K562 (cell line): ENCODE measurements at regions not wholly inside any gene's neighbourhood (a gene's known extent, or its start where the extent isn't known, plus 50 kb on each side); places are given as distances from the start of the nearest gene placed in this dataset.

ENCODE experiments used
- ATAC-seq: fragments of 200-7000 bp; cut with Tn5 transposase; 3 replicates; pipeline ENCODE4 v1.9.1; 2020; ENCODE audit warnings: moderate library complexity
- BruUV-seq: library from RNA; stranded (reverse); fragments of 400-500 nt; replicated peaks from 2 replicates; lab custom pipeline; 2021; lab: Mats Ljungman, UMichigan
- CTCF ChIA-PET: fragments of 300-600 bp; formaldehyde crosslinking; extraction: SDS; loops from one replicate; lab custom pipeline; 2021; ENCODE audit warnings: low intra/inter-chr PET ratio; lab: Yijun Ruan, JAX
- POLR2A ChIA-PET: fragments of 300-600, 350-650 bp; sonication (Branson Sonifier 250); formaldehyde crosslinking; extraction: SDS; loops from one replicate; lab custom pipeline; 2021; ENCODE audit warnings: antibody characterized with exemption, inconsistent platforms; lab: Yijun Ruan, JAX
- DNase-seq, 4 experiments: peaks; one replicate each; pipeline versions ENCODE4 v3.0.0 to v3.0.0-alpha.2; 2011 to 2018; ENCODE audit warnings: low spot score in 3 of 4, mixed read lengths in 3 of 4; ENCODE audit errors: extremely low read depth in 1 of 4
- FAIRE-seq: peaks from 2 replicates; lab custom pipeline; 2011; peaks lifted over from hg19 to GRCh38; lab: Jason Lieb, UNC
- H2AFZ ChIP-seq: 2 replicates; pipeline ENCODE4 v1.6.0; 2011; ENCODE audit warnings: low read depth, low read length, control low read depth, inconsistent platforms
- H3K27ac ChIP-seq: fragments of 200-600 bp; 3 replicates; pipeline ENCODE4 v1.8.0; 2011; ENCODE audit warnings: low read depth, mild to moderate bottlenecking, control low read depth, inconsistent platforms, low read length, moderate library complexity, mixed read lengths; ENCODE audit errors: extremely low read depth
- H3K27me3 ChIP-seq, 2 experiments: fragments of 300-600 bp in 1 of 2; 2 replicates in 1 of 2; 3 replicates in 1 of 2; pipeline versions ENCODE4 v1.6.0 to v1.8.0; 2011; ENCODE audit warnings: inconsistent platforms in 2 of 2, low read length in 2 of 2, mild to moderate bottlenecking in 1 of 2, mixed read lengths in 1 of 2, moderate library complexity in 1 of 2; ENCODE audit not compliant: control insufficient read depth in 2 of 2, insufficient read depth in 2 of 2
- H3K36me3 ChIP-seq: fragments of 300-600 bp; 3 replicates; pipeline ENCODE4 v1.8.0; 2011; ENCODE audit warnings: mild to moderate bottlenecking, low read length, inconsistent platforms; ENCODE audit not compliant: control insufficient read depth, insufficient read depth
- H3K4me1 ChIP-seq, 2 experiments: fragments of 200-600 bp in 1 of 2; replicated peaks in 1 of 2; 2 replicates in 1 of 2; 3 replicates in 1 of 2; pipeline versions ENCODE4 v1.5.1 to v1.8.0; 2011; ENCODE audit warnings: inconsistent platforms in 2 of 2, low read length in 2 of 2, mild to moderate bottlenecking in 1 of 2, mixed read lengths in 1 of 2, moderate library complexity in 1 of 2; ENCODE audit not compliant: control insufficient read depth in 2 of 2, insufficient read depth in 2 of 2
- H3K4me2 ChIP-seq: 2 replicates; pipeline ENCODE4 v1.6.1; 2011; ENCODE audit warnings: low read length, control low read depth, inconsistent platforms, mixed read lengths; ENCODE audit not compliant: insufficient read depth
- H3K4me3 ChIP-seq: fragments of 200-600 bp; sonication (generic), shearing (Covaris generic); 2 replicates; pipeline ENCODE4 v1.5.1; 2016; ENCODE audit warnings: control low read depth, inconsistent platforms
- H3K79me2 ChIP-seq: fragments of 200-600 bp; 3 replicates; pipeline ENCODE4 v1.8.0; 2011; ENCODE audit warnings: low read length, inconsistent platforms; ENCODE audit not compliant: control insufficient read depth, insufficient read depth
- H3K9ac ChIP-seq, 2 experiments: 2 replicates each; pipeline versions ENCODE4 v1.6.0 to v1.6.1; 2011; ENCODE audit warnings: low read depth in 2 of 2, low read length in 2 of 2, control low read depth in 1 of 2, inconsistent platforms in 1 of 2, mild to moderate bottlenecking in 1 of 2, mixed read lengths in 1 of 2; ENCODE audit not compliant: insufficient read depth in 1 of 2
- H3K9me1 ChIP-seq: one replicate; pipeline ENCODE4 v1.6.0; 2011; ENCODE audit warnings: inconsistent platforms, mild to moderate bottlenecking, low read length, moderate library complexity; ENCODE audit not compliant: control insufficient read depth, insufficient read depth
- H3K9me3 ChIP-seq: replicated peaks from 2 replicates; pipeline ENCODE4 v1.5.1; 2011; ENCODE audit warnings: low read depth, low read length, inconsistent platforms; ENCODE audit not compliant: control insufficient read depth, insufficient read depth
- H4K20me1 ChIP-seq: replicated peaks from 2 replicates; pipeline ENCODE4 v1.6.1; 2011; ENCODE audit warnings: low read length, inconsistent platforms, mixed read lengths; ENCODE audit not compliant: control insufficient read depth, insufficient read depth
- ARID3A ChIP-seq: IDR thresholded peaks from 2 replicates; pipeline ENCODE4 v1.6.1; 2012; ENCODE audit warnings: low read depth, low read length, improper control_type of control experiment, borderline replicate concordance
- BDP1 ChIP-seq: IDR thresholded peaks from 3 replicates; pipeline ENCODE4 v1.6.1; 2011; ENCODE audit not compliant: insufficient read length, insufficient read depth
- CBX5 ChIP-seq: IDR thresholded peaks from 2 replicates; pipeline ENCODE4 v1.6.1; 2014; ENCODE audit warnings: low read depth, borderline replicate concordance
- DIDO1 ChIP-seq: fragments of 450-650 bp; IDR thresholded peaks from 2 replicates; pipeline ENCODE4 v1.6.1; 2016; ENCODE audit warnings: low read depth, missing biosample characterization, missing genetic modification characterization
- ESRRA ChIP-seq: fragments of 450-650 bp; IDR thresholded peaks from 2 replicates; pipeline ENCODE4 v1.6.1; 2014; ENCODE audit warnings: low read depth, mild to moderate bottlenecking, moderate library complexity, borderline replicate concordance
- FOXK1 ChIP-seq: sonication (generic); formaldehyde crosslinking; IDR thresholded peaks from 2 replicates; pipeline ENCODE4 v1.8.0; 2022; ENCODE audit warnings: missing genetic modification reagents, mild to moderate bottlenecking, borderline replicate concordance
- GTF2E2 ChIP-seq: fragments of 200-800 bp; sonication (Bioruptor generic); IDR thresholded peaks from 2 replicates; pipeline ENCODE4 v1.6.1; 2016; ENCODE audit warnings: missing genetic modification characterization, missing compliant biosample characterization
- HNRNPH1 ChIP-seq: fragments of 200-400 bp; formaldehyde crosslinking; optimal IDR thresholded peaks from 2 replicates; pipeline ENCODE3; 2017; ENCODE audit warnings: low read depth, mild to moderate bottlenecking, low read length, moderate library complexity
- HSF4 ChIP-seq: fragments of 250-450 bp; sonication (Bioruptor Pico); IDR thresholded peaks from 2 replicates; pipeline ENCODE4 v2.1.2; 2022; ENCODE audit warnings: mild to moderate bottlenecking, moderate library complexity, borderline replicate concordance
- NFXL1 ChIP-seq: fragments of 450-650 bp; formaldehyde crosslinking; IDR thresholded peaks from 2 replicates; pipeline ENCODE4 v1.4.0; 2021; ENCODE audit warnings: mild to moderate bottlenecking
- POLR3G ChIP-seq: IDR thresholded peaks from 2 replicates; pipeline ENCODE4 v1.6.1; 2011; ENCODE audit not compliant: insufficient read length, insufficient replicate concordance; ENCODE audit errors: extremely low read depth
- PRMT5 ChIP-seq: sonication (generic); formaldehyde crosslinking; IDR thresholded peaks from 2 replicates; pipeline ENCODE4 v1.5.0; 2020; ENCODE audit warnings: missing genetic modification reagents
- SAFB2 ChIP-seq: fragments of 200-400 bp; formaldehyde crosslinking; IDR thresholded peaks from 2 replicates; pipeline ENCODE4 v1.6.1; 2018; ENCODE audit warnings: borderline replicate concordance, low read length, low read depth, moderate library complexity; ENCODE audit not compliant: severe bottlenecking
- STAT5B ChIP-seq: fragments of 250-450 bp; sonication (Bioruptor Pico); IDR thresholded peaks from 2 replicates; pipeline ENCODE4 v1.8.0; 2021; ENCODE audit warnings: mild to moderate bottlenecking, inconsistent platforms
- TAF7 ChIP-seq: fragments of 450-650 bp; IDR thresholded peaks from 2 replicates; pipeline ENCODE4 v1.6.1; 2016; ENCODE audit warnings: missing genetic modification characterization, missing compliant biosample characterization
- ZBED1 ChIP-seq: IDR thresholded peaks from 2 replicates; pipeline ENCODE4 v1.6.1; 2014
- ZNF324 ChIP-seq: fragments of 250-450 bp; sonication (Bioruptor Pico); IDR thresholded peaks from 2 replicates; pipeline ENCODE4 v1.4.0; 2020; ENCODE audit warnings: mild to moderate bottlenecking
- ZNF75A ChIP-seq: fragments of 450-650 bp; formaldehyde crosslinking; IDR thresholded peaks from 2 replicates; pipeline ENCODE4 v1.4.0; 2020; ENCODE audit warnings: mild to moderate bottlenecking
- WGBS: fragments of 100-300 bp; shearing (Covaris generic); methylation state at CpG from one replicate; pipeline ENCODE4 v1.1.6; 2016; ENCODE audit warnings: low coverage, mixed read lengths; ENCODE audit not compliant: insufficient coverage; ENCODE audit errors: missing lambda C conversion rate; 5-methylcytosine and 5-hydroxymethylcytosine counted together
- in situ Hi-C: fragments of 300-500 bp; cut with MboI; formaldehyde crosslinking; loops from 4 replicates; pipeline ENCODE4 v1.15.0; 2018; ENCODE audit warnings: inconsistent platforms, mixed read lengths
- intact Hi-C: fragments of 100-400 bp; cut with micrococcal nuclease; formaldehyde crosslinking; loops from 2 replicates; pipeline ENCODE4 v1.14.2; 2022

GRCh38 chr17:5951912-5952311 is 118.3 kb upstream of the WSCD1 start:
- no peak overlapping the region for H3K4me3 ChIP-seq
- WGBS: 4% methylated on average over 3 of the region's 3 CpGs
- no TSS peak for BruUV-seq
- no peaks in the 10 kb centered on the region for H3K4me1 ChIP-seq
- intact Hi-C loops (no loop called here), in situ Hi-C loops (no loop called here)
- TF ChIP-seq SAFB2: no peak
- no peak for TF ChIP-seq BDP1
- no peak for TF ChIP-seq ZNF324
- no peak for TF ChIP-seq GTF2E2
- no peak for TF ChIP-seq ZNF75A (CRISPR knock-in tag)
- no peak for TF ChIP-seq CBX5
- no peak for TF ChIP-seq HNRNPH1
- no peaks in the 10 kb centered on the region; the same call in 1 of the 2 replicates for H4K20me1 ChIP-seq
- no peak overlapping the region for H2AFZ ChIP-seq
- H3K36me3 ChIP-seq: no peaks in the 10 kb centered on the region
- FAIRE-seq (no peak), ATAC-seq (no peak), DNase-seq (no peak)
- H3K4me2 ChIP-seq: no peak overlapping the region
- ChIA-PET POLR2A (no interaction called here), CTCF (no interaction called here)
- no peaks in the 10 kb centered on the region for H3K9me3 ChIP-seq
- H3K9ac ChIP-seq: no peak overlapping the region
- H3K9me1 ChIP-seq: no peaks in the 10 kb centered on the region
- no peaks in the 10 kb centered on the region for H3K79me2 ChIP-seq
- H3K27ac ChIP-seq: no peak overlapping the region
- no peaks in the 10 kb centered on the region for H3K27me3 ChIP-seq

- BruUV-seq: no TSS peak
- H3K36me3 ChIP-seq: no peaks in the 10 kb centered on the region
- in situ Hi-C loops: no loop called here
- no peak for DNase-seq
- no peak overlapping the region for H3K27ac ChIP-seq
- H3K4me2 ChIP-seq: no peak overlapping the region
- no peak overlapping the region for H3K9ac ChIP-seq
- FAIRE-seq: no peak
- no peaks in the 10 kb centered on the region for H3K27me3 ChIP-seq
- POLR2A ChIA-PET: no interaction called here
- 0% methylated on average over 3 of the region's 4 CpGs for WGBS
- no peaks in the 10 kb centered on the region for H3K4me1 ChIP-seq
- no peaks in the 10 kb centered on the region; the same call in 1 of the 2 replicates for H4K20me1 ChIP-seq
- no peak for ATAC-seq
- no peaks in the 10 kb centered on the region for H3K79me2 ChIP-seq
- H3K4me3 ChIP-seq: no peak overlapping the region
- intact Hi-C loops: no loop called here
- CTCF ChIA-PET: no interaction called here
- H3K9me1 ChIP-seq: no peaks in the 10 kb centered on the region
- H2AFZ ChIP-seq: no peak overlapping the region
- no peaks in the 10 kb centered on the region for H3K9me3 ChIP-seq
- TF ChIP-seq NFXL1 (CRISPR knock-in tag) (no peak), HSF4 (CRISPR knock-in tag) (no peak), ARID3A (no peak), ESRRA (no peak), POLR3G (no peak), STAT5B (CRISPR knock-in tag) (no peak), TAF7 (tag) (no peak), ZBED1 (no peak), PRMT5 (CRISPR knock-in tag) (no peak), DIDO1 (tag) (no peak), FOXK1 (CRISPR knock-in tag) (no peak)
Measured at GRCh38 chr17:5952518-5952917, 117.7 kb upstream of the WSCD1 start.
